ENCODE measurements at regions not wholly inside any gene's neighbourhood (a gene's known extent, or its start where the extent isn't known, plus 50 kb on each side); places are given as distances from the start of the nearest gene placed in this dataset.

DNA sequence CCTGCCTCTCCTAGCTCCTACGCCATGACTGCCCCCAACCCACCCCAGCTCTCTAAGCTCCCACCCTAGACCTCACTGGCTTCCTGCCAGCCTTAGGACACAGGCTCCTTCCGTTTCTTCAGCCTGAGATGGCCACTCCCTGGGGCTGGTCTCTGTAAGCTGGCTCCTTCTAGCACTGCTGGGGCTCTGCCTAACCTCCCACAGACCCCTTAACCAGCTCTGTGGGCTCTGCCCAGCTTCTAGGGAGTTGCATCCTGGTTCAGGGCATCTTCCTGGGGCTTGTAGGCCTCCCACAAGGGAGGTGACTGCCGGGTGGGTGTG lies 478.6 kb upstream of the KLF6 start:
- H3K4me2 ChIP-seq (ENCODE audit: unreplicated experiment) = no peak overlapping the region
- 0 out of 2 replicates have a peak overlapping the region, but pooled peaks have one; percentile 28 for H2AFZ ChIP-seq
- H3F3A ChIP-seq (ENCODE audit: insufficient read depth) = peaks cover 13% of the 10 kb centered on the region
- no peak overlapping the region for H3K9ac ChIP-seq
- DNase-seq = no peak
- TF ChIP-seq EZH2phosphoT487 (IDR thresholded peaks at IDR 0.05; ENCODE audit: insufficient read depth, low read depth) = no peak
- no peaks in the 10 kb centered on the region for H4K20me1 ChIP-seq (ENCODE audit: insufficient read depth)
- H3K27me3 ChIP-seq (replicated peaks; ENCODE audit: insufficient read depth) = no peaks in the 10 kb centered on the region
- WGBS, 2 experiments (ENCODE audit: low coverage in 1 of 2, low lambda C conversion rate in 2 of 2, missing lambda C conversion rate in 2 of 2) = 58 to 68% methylated on average over 2 to 3 of the region's 3 CpGs
- H3K9me3 ChIP-seq (ENCODE audit: low read depth) = no peaks in the 10 kb centered on the region
- H3K36me3 ChIP-seq (ENCODE audit: low read depth) = no peaks in the 10 kb centered on the region
- H3K79me2 ChIP-seq (ENCODE audit: insufficient read depth) = no peaks in the 10 kb centered on the region
- H3K9me2 ChIP-seq (ENCODE audit: insufficient read depth) = no peaks in the 10 kb centered on the region
- in situ Hi-C loops (cut with MboI) = no loop called here
- no peak overlapping the region for H3K27ac ChIP-seq
- H3K4me1 ChIP-seq (ENCODE audit: insufficient read depth) = peaks cover 25% of the 10 kb centered on the region
- H3K4me3 ChIP-seq = no peak overlapping the region

DNA sequence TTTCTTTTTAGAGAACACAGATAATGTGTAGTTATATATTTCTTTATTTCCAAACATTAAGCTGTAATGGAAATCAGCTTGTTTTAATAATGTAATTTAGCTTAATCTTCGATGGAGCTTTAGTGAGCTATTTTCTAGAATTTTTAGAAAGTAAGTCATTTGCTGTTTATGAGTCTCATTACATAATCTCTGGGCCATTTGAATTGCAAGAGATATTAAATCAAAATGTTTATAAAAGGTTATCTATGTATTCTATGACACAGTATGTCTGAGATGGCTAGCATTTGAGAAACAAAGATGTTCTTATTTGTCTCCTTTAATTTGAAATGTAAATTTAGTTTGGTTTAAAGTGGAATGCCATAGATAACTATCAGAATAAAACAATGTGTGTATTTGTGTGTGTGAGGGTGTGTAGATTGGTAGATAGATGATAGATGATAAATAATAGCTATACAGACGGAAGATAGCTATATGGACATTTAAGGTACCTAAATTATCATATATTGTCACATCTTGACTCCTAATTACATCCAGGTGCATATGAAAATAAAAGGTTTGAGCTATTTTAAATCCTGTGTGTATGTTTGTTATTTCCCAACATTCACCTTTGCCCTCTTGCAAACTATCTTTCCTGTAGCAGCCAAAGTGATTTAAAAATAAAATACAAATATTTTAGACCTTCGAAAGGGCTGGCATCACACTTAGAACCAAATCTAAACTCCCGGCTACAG lies 478.0 kb upstream of the KLF6 start:
- Histone ChIP-seq H3F3A (ENCODE audit: insufficient read depth) (peaks cover 13% of the 10 kb centered on the region), H3K27ac (no peak overlapping the region), H3K36me3 (ENCODE audit: low read depth) (no peaks in the 10 kb centered on the region), H3K9me2 (ENCODE audit: insufficient read depth) (no peaks in the 10 kb centered on the region), H3K4me2 (ENCODE audit: unreplicated experiment) (no peak overlapping the region), H3K9ac (no peak overlapping the region), H2AFZ (0 out of 2 replicates have a peak overlapping the region, but pooled peaks have one; percentile 28), H4K20me1 (ENCODE audit: insufficient read depth) (no peaks in the 10 kb centered on the region), H3K27me3 (replicated peaks; ENCODE audit: insufficient read depth) (no peaks in the 10 kb centered on the region), H3K79me2 (ENCODE audit: insufficient read depth) (no peaks in the 10 kb centered on the region), H3K4me3 (no peak overlapping the region), H3K4me1 (ENCODE audit: insufficient read depth) (peaks cover 25% of the 10 kb centered on the region), H3K9me3 (ENCODE audit: low read depth) (no peaks in the 10 kb centered on the region)
- TF ChIP-seq EZH2phosphoT487 (IDR thresholded peaks at IDR 0.05; ENCODE audit: insufficient read depth, low read depth) = no peak
- TF ChIP-seq EZH2 (IDR thresholded peaks at IDR 0.05; ENCODE audit: insufficient read depth, poor library complexity, severe bottlenecking) = no peak
- in situ Hi-C loops (cut with MboI) = no loop called here
- 52 to 56% methylated on average over 4 of the region's 4 CpGs for WGBS, 2 experiments (ENCODE audit: low coverage in 1 of 2, low lambda C conversion rate in 2 of 2, missing lambda C conversion rate in 2 of 2)
- DNase-seq = no peak

DNA sequence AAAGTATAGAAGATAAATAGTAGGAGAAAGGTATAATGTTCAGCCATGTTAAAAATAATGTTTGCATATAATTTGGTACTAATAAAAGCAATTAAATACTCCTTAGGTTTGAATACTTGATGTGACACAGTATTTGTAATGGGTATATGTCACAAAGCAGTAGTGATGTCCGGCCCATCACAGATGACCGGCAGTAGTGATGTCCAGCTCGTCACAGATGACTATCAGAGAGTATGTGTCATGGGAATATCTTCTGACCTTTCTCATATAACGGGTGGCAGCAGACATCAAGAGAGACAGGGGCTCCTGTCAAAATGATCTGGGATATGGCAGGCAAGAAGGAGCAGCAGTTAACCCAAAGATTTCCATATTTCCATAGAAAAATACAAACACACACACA lies 477.4 kb upstream of the KLF6 start:
- no peaks in the 10 kb centered on the region for H3K9me3 ChIP-seq (ENCODE audit: low read depth)
- no peaks in the 10 kb centered on the region for H3K27me3 ChIP-seq (replicated peaks; ENCODE audit: insufficient read depth)
- H3K9ac ChIP-seq = no peak overlapping the region
- no peak for DNase-seq
- H4K20me1 ChIP-seq (ENCODE audit: insufficient read depth) = no peaks in the 10 kb centered on the region
- H2AFZ ChIP-seq = no peak overlapping the region
- H3F3A ChIP-seq (ENCODE audit: insufficient read depth) = peaks cover 9% of the 10 kb centered on the region
- WGBS, 2 experiments (ENCODE audit: low coverage in 1 of 2, low lambda C conversion rate in 2 of 2, missing lambda C conversion rate in 2 of 2) = 78 to 80% methylated on average over 4 of the region's 4 CpGs
- no peak overlapping the region for H3K4me3 ChIP-seq
- TF ChIP-seq EZH2 (IDR thresholded peaks at IDR 0.05; ENCODE audit: insufficient read depth, poor library complexity, severe bottlenecking) = no peak
- no peak for TF ChIP-seq EZH2phosphoT487 (IDR thresholded peaks at IDR 0.05; ENCODE audit: insufficient read depth, low read depth)
- H3K79me2 ChIP-seq (ENCODE audit: insufficient read depth) = no peaks in the 10 kb centered on the region
- no peak overlapping the region for H3K4me2 ChIP-seq (ENCODE audit: unreplicated experiment)
- peaks cover 25% of the 10 kb centered on the region for H3K4me1 ChIP-seq (ENCODE audit: insufficient read depth)
- no peak overlapping the region for H3K27ac ChIP-seq
- in situ Hi-C loops (cut with MboI) = no loop called here
- H3K36me3 ChIP-seq (ENCODE audit: low read depth) = no peaks in the 10 kb centered on the region
- no peaks in the 10 kb centered on the region for H3K9me2 ChIP-seq (ENCODE audit: insufficient read depth)

- Histone ChIP-seq H3K9ac (no peak overlapping the region), H3K36me3 (ENCODE audit: low read depth) (no peaks in the 10 kb centered on the region), H3K27me3 (replicated peaks; ENCODE audit: insufficient read depth) (no peaks in the 10 kb centered on the region), H3K9me2 (ENCODE audit: insufficient read depth) (no peaks in the 10 kb centered on the region), H2AFZ (0 out of 2 replicates have a peak overlapping the region, but pooled peaks have one; percentile 30), H3K27ac (no peak overlapping the region), H3K4me2 (ENCODE audit: unreplicated experiment) (no peak overlapping the region), H3K9me3 (ENCODE audit: low read depth) (no peaks in the 10 kb centered on the region), H3K4me3 (no peak overlapping the region), H3K79me2 (ENCODE audit: insufficient read depth) (no peaks in the 10 kb centered on the region), H3K4me1 (ENCODE audit: insufficient read depth) (peaks cover 13% of the 10 kb centered on the region; the same call in 1 of the 2 replicates), H4K20me1 (ENCODE audit: insufficient read depth) (no peaks in the 10 kb centered on the region), H3F3A (ENCODE audit: insufficient read depth) (peaks cover 3% of the 10 kb centered on the region)
- peak; percentile 54 for DNase-seq
- in situ Hi-C loops (cut with MboI) = no loop called here
- WGBS, 2 experiments (ENCODE audit: low coverage in 1 of 2, low lambda C conversion rate in 2 of 2, missing lambda C conversion rate in 2 of 2) = 69 to 70% methylated on average over 4 of the region's 4 CpGs
- TF ChIP-seq EZH2 (IDR thresholded peaks at IDR 0.05; ENCODE audit: insufficient read depth, poor library complexity, severe bottlenecking) (no peak), EZH2phosphoT487 (IDR thresholded peaks at IDR 0.05; ENCODE audit: insufficient read depth, low read depth) (no peak)
These were observed 475.6 kb upstream of the KLF6 start for GRCh38 chr10:4260483-4261124.
